SK-N-SH (cell line): ENCODE measurements at regions not wholly inside any gene's neighbourhood (a gene's known extent, or its start where the extent isn't known, plus 50 kb on each side); places are given as distances from the start of the nearest gene placed in this dataset.

Experiments used
- EZH2phosphoT487 ChIP-seq: fragments of 200-600 bp; sonication (generic); IDR thresholded peaks from 2 replicates; pipeline ENCODE4 v1.6.1; 2017; ENCODE audit warnings: low read depth, mixed run types, mild to moderate bottlenecking, antibody characterized with exemption, moderate library complexity, borderline replicate concordance
- FOXM1 ChIP-seq: IDR thresholded peaks from 2 replicates; pipeline ENCODE4 v1.4.0; 2012; ENCODE audit warnings: low read depth, mild to moderate bottlenecking
- JUND ChIP-seq: IDR thresholded peaks from 2 replicates; pipeline ENCODE4 v1.4.0; 2012
- MXI1 ChIP-seq: IDR thresholded peaks from 2 replicates; pipeline ENCODE4 v1.6.1; 2012; ENCODE audit warnings: mild to moderate bottlenecking, low read depth, low read length, improper control_type of control experiment
- NFIC ChIP-seq: IDR thresholded peaks from 2 replicates; pipeline ENCODE4 v1.4.0; 2012; ENCODE audit warnings: borderline replicate concordance
- POLR2AphosphoS5 ChIP-seq: IDR thresholded peaks from 2 replicates; pipeline ENCODE4 v1.6.1; 2012; ENCODE audit warnings: low read depth, low read length
- RAD21 ChIP-seq: IDR thresholded peaks from 2 replicates; pipeline ENCODE4 v1.6.1; 2012; ENCODE audit warnings: mild to moderate bottlenecking, low read length
- RXRA ChIP-seq: IDR thresholded peaks from 2 replicates; pipeline ENCODE4 v1.4.0; 2012; ENCODE audit warnings: low read depth, mild to moderate bottlenecking, borderline replicate concordance
- SMC3 ChIP-seq: IDR thresholded peaks from 2 replicates; pipeline ENCODE4 v1.6.1; 2012; ENCODE audit warnings: low read depth, low read length, improper control_type of control experiment
- TCF12 ChIP-seq: IDR thresholded peaks from 2 replicates; pipeline ENCODE4 v1.4.0; 2012
- TEAD4 ChIP-seq: IDR thresholded peaks from 2 replicates; pipeline ENCODE4 v1.4.0; 2012; ENCODE audit warnings: mild to moderate bottlenecking, borderline replicate concordance; ENCODE audit not compliant: insufficient read depth
- USF2 ChIP-seq: fragments of 150-350 bp; IDR thresholded peaks from 2 replicates; pipeline ENCODE4 v1.6.1; 2017; ENCODE audit warnings: antibody characterized with exemption, low read length, low read depth, borderline replicate concordance
- TF ChIP-seq, protein P1 (sequence below): fragments of 200-600 bp; sonication (generic); IDR thresholded peaks from 2 replicates; pipeline ENCODE4 v1.6.1; 2017; ENCODE audit warnings: antibody characterized with exemption, mild to moderate bottlenecking, moderate library complexity

DNA sequence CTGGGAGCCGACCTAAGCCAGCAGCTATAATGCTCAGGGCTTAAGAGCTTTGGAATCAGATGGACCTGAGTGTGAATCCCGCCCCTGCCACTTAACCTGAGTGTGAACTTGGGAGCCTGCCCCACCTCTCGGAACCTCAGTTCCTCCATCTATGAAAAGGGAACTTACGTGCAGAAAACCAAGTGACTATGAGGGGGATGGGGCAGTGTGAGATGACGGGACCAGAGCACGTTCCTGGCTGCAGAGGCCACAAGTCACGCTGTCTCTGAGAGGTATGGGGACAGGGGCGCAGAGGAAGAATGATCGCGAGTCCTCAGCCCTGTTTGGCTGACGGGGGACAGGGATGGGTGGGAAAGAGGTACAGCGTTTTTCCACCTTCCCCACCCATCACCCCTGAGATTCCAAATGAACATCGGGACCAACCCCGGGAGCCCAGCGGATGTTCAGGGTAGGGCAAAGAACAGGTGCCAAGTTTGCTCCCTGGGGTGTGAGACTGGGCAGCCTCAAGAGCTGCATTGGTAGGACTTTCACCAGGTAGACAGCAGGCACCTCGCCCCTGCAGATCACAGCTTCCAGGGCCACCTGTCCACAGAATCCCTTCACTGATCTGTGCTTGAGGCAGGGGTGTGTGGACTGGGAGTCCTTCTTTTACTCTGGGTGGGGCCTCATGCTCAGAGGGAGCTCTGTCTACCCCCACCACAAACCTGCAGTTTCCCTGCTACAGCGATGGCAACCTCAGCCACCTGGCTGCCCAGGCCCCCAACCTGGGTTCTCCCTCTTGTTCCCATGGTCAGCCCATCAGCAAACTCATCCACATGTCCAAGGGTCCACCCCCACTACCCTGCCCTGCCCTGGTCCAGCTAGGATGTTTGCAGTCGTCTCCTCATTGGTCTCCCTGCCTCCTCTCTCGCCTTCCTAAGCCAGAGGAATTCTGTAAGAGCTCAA, 85.8 kb downstream of the CEBPB start:
- no peak for TF ChIP-seq SMC3
- no peak for TF ChIP-seq RXRA
- no peak for TF ChIP-seq JUND
- TF ChIP-seq EZH2phosphoT487: no peak
- no peak for TF ChIP-seq MXI1
- no peak for TF ChIP-seq POLR2AphosphoS5
- no peak for TF ChIP-seq RAD21
- TF ChIP-seq, protein P1, sequence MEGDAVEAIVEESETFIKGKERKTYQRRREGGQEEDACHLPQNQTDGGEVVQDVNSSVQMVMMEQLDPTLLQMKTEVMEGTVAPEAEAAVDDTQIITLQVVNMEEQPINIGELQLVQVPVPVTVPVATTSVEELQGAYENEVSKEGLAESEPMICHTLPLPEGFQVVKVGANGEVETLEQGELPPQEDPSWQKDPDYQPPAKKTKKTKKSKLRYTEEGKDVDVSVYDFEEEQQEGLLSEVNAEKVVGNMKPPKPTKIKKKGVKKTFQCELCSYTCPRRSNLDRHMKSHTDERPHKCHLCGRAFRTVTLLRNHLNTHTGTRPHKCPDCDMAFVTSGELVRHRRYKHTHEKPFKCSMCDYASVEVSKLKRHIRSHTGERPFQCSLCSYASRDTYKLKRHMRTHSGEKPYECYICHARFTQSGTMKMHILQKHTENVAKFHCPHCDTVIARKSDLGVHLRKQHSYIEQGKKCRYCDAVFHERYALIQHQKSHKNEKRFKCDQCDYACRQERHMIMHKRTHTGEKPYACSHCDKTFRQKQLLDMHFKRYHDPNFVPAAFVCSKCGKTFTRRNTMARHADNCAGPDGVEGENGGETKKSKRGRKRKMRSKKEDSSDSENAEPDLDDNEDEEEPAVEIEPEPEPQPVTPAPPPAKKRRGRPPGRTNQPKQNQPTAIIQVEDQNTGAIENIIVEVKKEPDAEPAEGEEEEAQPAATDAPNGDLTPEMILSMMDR: no peak
- TF ChIP-seq TEAD4: no peak
- no peak for TF ChIP-seq USF2
- no peak for TF ChIP-seq NFIC
- TF ChIP-seq TCF12: no peak
- no peak for TF ChIP-seq FOXM1
